GM18499 (cell line): ENCODE measurements at regions not wholly inside any gene's neighbourhood (a gene's known extent, or its start where the extent isn't known, plus 50 kb on each side); places are given as distances from the start of the nearest gene placed in this dataset.

Source experiments
- ATAC-seq: cut with Tn5 transposase; IDR thresholded peaks from one replicate; pipeline ENCODE4 v1.9.1; 2021; ENCODE audit warnings: moderate number of reproducible peaks; ENCODE audit not compliant: insufficient read depth, unreplicated experiment

DNA sequence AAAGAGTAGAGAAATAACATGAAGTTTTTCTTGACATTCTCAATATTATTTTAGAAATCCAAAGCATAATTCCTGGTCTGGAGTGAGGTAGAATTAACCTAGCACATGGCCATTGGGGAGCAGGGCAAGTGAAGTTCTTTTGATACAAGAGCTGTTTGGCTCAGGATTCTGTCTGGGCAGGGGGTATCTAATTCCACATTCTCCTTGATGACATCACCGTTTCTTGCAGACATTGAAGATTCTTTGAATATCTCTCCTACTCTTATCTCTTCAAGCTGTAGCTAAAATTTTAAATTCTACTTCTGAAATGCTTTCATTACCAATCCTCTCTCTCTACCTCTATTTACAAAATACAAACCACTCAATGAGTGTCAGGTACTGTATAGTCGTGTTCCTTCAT lies 138.2 kb upstream of the TENM4 start:
- ATAC-seq: no peak

DNA sequence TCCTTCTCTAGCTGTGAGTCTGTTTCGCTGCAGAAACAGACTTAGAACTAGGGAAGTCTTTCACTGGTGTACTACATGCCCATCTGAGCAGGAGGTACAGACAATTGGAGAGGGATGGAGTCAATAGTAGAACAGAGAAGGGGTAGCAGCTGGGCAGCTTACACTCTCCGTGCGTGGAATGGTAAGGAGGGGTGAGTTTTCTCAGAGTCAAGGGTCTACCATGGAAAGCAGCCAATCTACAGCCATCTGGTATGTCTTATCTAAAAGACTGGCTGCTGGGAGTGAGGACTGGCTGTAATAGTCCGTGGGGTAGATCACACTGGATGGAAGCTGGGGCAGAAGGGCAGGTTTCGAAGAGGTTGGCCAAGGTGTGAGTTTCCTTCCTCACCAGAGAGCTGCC lies 137.3 kb upstream of the TENM4 start:
- ATAC-seq: no peak

DNA sequence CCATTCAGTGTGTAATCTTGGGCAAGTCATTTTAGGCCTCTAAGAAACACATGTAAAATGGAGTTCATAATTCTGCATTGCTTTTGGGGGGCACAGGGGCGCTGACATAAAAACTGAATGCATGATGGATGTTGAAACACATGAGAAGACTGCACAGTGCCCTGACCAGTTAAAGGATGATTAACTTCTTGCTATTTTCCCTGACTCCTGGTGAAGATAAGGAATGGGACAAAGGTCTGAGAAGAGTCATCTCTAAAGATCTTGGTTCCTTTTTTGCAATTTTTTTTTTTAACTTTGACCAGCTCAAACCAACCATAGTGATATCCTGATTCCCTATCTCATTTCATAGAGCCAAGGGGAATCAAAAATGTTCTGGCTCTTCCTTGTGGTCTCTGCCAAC lies 134.9 kb upstream of the TENM4 start:
- ATAC-seq: no peak

DNA sequence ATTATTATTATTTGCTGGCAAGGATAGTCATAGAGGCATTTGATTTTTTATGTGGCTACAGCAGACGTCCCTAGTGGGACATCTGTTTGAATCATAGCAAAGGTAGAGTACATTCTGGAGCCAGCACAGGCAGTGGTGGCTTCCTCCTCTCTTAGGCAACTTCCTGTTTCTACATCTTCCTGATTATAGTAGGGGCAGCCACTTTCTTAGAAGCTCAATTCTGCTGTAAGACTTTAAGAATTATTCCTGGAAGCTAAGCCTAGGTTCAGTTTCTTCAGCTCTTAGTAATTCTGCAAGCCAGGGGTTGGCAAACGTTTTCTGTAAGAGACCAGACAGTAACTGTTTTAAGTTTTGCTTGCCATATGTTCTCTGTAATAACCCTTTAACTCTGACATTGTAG lies 129.3 kb upstream of the TENM4 start:
- ATAC-seq: no peak

DNA sequence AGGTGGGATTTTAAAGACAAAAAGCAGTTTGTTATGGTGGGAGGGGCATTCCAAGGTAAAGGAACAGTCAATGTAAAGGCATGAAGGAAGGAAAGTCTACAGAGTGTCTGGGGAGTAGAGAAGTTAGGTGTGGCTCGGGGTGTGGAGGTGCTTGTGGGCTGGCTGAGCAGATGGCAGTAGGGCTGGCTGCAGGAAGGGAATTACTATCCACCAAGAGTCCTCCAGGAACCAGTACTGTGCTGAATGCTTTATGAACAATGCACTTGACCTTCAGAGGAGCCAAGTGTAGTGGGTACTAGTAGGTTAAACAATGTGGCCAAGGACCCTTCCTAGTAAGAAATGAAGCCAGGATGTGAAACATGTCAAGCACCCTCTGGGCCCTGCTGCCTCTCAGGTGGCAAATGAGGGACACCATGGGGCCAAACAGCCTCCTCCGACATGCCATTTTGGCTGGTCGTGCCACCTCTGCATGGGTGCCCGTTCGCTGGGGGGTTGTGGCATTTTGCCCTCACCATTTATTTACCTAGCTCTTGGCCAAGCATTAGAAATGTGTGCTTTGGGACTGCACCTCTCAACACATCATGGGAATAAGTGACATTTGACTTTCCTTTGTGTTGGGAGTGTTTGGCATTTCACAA lies 123.6 kb upstream of the TENM4 start:
- ATAC-seq: no peak

DNA sequence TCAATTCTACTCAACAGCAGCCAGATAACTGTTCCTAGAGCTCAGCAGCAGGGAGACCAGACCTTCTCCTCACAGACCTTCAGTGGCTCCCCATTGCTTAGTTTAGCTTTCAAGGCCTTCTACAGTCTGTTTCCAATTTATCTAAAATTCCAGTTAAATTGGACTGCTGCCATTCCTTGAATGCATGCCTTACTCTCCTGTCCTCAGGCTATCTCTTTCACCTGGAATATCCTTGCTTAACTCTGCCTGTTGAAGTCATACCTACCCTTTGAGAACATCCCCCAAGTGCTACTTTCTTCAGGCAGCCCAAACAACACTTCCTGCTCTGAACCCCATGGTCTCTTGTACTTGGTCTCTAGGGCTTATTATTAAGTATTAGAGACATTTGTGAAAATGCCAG lies 120.7 kb upstream of the TENM4 start:
- ATAC-seq: no peak

DNA sequence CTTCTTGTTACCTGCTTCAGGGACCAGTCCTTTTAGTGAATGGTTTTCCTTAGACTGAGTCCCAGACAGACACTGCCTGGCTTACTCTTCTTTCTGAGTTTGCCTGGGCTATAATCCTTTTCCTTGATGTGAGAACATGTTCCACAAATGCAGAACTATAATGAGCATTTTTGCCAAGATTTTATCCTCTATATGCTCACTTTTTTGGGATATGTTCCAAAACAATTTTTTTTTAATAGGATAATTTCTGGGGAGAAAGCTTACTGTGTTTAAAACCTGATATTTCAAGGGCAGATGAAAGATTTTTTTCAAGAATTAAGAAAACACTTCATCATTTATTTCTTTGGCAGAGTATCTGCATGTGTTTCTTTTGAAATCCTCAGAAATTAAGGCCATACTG lies 110.0 kb upstream of the TENM4 start:
- ATAC-seq: no peak

DNA sequence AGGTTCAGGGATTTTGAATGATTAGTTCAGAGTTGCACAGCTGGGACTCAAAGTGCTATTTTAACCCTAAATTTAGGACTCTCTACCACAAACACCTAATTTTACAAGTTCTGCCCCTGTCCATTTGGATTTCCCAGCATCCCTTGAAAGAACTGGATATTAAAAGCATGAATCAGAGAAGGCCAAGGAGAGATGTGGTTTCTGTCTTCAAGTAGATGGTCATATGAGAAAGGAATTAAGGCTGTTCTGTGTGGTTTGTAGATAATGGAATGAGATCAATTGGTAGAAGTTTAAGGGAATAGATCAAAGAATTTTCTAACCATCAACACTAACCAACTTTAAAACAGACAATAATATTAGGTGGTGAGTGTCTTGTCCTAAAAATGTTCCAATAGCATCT lies 106.4 kb upstream of the TENM4 start:
- ATAC-seq: no peak

DNA sequence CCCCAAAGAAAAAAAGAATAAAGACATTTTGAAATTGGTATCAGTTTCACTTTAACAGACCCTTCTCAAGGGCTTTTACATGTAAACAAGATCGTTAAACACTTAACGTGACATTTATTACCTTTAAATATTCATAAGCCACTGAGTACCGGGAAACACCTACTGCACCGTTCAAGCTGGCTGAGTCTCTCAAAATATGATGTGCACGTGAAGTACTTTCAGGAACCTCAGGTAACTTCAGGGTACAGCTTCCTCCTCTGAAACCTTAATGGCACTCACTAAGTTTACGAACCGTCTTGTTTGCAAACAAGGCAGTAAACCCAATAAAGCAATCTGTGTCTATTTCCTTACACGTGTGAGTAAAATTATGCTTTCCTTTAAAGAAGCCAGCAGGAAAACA lies 105.5 kb upstream of the TENM4 start:
- ATAC-seq: no peak

DNA sequence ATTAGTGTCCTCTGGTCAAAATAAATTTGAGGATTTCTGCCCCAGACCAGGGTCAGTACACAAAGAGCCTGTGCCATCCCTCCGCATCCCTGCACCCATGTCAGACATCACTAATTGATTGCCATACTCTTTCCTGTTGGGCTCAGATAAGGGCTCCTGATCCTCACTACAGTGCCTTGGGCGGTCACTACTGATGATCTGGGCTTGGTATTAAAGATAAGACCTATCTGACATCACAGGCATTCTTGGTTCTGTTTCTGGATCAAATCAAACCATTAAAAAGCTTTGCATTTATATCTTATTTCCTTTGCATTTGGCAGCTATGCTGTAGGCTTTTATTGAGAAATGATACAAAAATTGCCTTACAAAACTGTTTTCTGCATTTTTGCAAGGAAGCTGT lies 103.5 kb upstream of the TENM4 start:
- no peak for ATAC-seq

DNA sequence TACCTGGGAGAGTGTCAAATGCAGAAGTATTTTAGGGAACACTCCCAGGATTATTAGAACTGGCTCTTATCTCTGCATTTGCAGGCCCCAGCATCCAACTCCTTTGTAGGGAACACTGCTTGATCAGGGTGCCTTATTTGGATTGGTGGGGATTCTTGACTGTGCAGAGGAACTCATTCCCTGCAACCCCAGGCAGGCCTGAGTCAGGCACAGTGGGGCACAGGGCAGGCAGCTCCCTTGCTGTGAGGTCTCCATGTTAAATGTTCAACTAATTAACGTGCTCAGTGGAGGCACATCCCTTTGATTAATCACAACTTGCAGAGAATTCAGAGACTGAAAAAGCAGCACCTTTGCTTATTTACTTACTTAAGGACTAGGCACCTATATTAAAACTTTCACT lies 102.3 kb upstream of the TENM4 start:
- no peak for ATAC-seq

DNA sequence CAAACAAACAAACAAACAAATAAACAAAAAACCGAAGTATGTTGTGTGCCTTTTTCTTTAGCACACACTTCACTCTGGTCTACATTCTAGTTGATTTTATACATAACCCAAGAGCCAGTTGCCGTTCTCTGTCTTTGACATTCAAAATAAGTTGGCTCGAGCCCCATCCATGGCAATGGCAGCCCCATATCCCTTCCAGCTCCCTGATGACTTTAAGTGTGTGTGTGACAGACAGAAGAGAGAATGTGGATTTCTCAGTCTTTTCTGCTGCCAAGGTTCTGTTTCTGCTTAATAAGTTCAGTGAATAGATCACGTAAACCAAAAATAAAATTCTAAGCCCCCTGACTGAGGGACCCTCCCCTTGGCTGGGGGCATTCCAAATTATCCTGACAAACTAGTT lies 100.6 kb upstream of the TENM4 start:
- no peak for ATAC-seq

DNA sequence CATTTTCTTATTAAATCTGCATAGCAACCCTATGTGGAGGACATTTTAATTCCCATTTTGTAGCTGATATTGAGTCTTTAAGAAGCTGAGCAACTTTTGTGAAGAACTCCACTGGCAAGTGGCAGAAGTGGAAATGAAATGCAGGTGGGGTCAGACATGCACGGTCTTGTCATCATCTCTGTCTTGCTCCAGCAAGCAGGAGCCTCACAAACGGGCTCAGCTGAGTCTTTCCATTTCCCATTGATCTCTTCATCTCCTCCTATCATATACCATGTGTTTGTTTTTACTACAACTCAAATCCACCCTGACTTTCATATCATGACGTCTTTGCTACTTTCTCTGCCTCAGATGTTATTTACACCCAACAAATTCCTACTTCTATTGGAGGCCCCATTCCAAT lies 97.9 kb upstream of the TENM4 start:
- ATAC-seq: no peak

DNA sequence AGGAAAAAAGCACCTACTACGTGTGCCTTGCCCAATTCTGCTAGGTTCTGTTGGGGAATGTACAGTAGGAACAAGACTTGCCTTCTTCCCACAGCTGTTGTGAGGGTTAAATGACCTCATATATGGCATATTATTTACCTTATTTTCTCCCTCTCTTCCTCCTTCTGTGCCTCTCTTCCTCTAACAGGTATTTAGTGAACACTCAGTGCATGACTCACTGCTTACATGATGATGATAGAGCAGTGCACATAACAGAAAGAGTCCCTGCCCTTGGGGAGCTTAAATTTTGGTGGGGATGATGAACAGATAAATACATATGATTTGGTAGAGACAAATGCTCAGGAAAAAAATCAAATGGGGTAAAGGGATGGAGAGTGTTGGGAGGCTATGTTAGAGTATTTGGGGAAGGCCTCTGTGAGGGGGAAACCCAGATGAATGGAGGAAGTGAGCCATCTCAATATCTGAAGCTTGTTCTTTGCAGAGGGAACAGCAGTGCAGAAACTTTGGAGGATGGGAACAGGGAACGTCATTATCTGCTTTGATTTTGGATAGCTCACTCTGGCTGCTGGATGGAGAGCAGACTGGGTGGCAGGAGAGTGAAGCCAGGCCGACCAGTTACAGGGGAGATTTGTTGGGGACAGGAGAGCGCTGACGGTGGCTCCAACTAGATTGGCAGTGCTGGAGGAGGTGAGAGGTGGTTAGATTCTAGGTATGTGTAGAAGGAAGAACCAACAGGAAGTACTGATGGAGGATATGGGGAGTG lies 95.5 kb upstream of the TENM4 start:
- ATAC-seq: no peak

DNA sequence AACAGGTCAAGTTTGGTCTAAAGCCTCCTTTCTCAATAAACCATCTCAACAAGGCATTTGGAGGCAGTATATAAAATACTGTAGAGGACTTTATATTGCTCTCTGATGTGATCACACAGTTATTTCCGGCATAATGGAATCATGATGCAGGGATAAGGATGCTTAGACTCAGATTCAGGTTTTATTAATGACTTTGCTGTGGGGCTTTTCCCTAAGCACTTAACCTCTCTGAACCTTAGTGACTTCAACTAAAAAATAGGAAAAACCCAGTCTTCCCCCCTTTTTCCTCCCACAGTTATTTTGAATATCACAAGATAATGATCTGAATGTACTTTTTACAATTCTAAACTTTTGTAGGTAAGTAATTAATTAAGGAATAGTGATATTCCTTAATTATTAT lies 94.8 kb upstream of the TENM4 start:
- no peak for ATAC-seq

DNA sequence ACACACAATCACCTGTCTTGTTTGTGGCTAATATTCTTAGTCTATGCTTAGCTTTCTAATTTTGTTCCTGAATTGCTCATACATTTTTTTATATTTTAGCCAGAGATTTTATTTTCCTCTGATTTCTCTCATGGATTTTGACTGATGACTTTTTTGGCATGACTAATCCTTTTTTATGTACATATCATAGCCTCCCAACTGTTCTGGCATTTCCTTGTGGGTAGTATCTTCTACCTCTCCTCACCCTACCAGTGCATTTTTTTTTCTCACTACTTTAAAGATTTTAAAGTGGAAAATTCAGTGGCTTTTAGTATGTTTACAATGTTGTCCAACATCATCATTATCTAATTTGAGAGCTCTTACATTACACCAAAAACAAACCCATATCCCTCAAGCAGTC lies 84.4 kb upstream of the TENM4 start:
- no peak for ATAC-seq

DNA sequence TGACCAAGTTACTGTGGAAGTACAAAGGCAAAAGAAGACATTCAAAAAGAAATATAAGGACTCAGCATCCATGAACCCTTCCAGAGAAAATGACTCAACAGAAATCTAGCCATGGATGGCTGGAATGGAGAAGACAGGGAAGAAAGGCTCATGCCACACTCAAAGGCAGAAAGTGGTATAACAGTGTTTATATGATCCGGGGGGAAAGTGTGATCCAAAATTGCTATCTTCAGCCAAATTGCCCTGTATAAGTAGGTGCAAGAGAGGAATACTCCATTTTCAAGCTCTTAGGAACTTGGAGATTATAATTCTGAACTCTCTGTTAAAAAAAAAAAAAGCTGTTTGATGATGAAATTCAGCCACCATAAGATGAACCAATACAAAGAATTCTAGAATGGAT lies 81.8 kb upstream of the TENM4 start:
- no peak for ATAC-seq

DNA sequence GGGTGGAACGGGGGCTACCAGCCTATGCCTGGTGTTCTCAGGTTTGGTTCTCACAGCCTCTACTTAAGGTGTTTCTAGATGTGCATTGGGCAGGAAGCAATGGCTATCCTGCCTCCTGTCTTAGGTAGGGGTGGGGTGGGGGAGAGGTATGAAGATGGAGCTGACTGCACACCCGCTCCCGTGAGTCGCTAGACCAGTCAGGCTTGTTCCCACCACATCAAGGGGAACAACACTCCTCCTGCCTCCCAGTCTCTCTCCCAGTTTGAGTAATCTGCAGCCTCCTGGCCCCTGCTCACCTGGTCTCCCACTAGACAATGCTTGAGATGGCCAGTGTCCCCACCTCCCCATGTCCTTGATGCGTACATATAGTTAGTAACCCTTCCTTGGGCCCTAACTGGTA lies 79.3 kb upstream of the TENM4 start:
- no peak for ATAC-seq

DNA sequence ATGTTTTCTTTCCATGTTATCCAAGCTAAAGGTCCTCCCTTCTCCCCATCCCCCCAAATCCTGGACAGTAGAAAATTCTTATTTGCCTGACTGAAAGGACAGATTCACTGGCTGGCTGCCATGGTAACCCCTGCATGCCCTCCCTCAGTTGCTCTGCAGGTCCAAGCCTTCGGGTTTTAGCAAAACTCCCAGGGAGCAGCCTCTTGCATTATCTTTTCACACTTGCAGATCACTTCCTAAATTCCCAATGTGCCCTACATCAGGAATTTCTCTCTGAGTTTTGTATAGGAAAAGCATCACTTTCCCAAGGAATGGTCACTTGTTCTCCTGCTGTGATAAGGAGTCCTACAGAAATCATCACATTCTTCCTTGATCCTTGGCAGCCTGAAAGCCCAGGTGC lies 75.0 kb upstream of the TENM4 start:
- ATAC-seq: no peak

DNA sequence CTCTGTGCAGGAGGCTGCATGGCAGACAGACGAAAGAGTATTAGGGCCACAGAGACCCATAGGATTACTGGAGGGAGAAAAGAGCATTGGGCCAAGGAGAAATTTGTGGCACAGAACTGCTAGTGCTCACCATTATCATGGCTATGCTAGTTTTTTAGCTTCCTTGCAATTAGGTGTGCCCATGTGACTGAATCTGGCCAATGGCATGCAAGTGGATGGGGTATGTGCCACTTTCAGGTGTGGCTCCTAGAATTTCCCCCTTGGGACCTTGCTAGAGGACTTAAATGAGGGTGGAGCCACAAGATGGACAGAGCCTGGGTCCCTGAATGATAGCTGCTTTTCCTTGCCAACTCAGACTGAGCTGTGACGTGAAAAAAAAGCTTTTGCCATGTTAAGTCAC lies 73.9 kb upstream of the TENM4 start:
- no peak for ATAC-seq

DNA sequence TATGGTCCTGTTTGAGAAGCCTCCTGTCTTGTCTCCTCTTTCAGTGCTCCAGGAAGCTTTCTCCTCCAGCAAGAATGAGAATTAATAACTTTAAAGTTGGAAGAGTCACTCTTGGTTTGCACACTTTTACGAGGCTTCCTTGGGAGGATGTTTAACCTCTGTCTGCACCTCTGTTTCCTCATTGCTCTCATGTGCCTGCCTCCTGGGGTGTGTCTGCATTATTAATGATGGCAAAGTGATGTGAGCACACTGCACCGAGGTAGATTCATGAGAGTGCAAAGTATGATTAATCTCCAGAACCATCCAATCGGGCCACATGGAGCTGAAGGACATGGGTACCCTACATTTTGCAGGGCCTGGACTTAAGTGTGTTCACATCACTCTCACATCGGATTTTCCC lies 73.5 kb upstream of the TENM4 start:
- ATAC-seq: no peak

DNA sequence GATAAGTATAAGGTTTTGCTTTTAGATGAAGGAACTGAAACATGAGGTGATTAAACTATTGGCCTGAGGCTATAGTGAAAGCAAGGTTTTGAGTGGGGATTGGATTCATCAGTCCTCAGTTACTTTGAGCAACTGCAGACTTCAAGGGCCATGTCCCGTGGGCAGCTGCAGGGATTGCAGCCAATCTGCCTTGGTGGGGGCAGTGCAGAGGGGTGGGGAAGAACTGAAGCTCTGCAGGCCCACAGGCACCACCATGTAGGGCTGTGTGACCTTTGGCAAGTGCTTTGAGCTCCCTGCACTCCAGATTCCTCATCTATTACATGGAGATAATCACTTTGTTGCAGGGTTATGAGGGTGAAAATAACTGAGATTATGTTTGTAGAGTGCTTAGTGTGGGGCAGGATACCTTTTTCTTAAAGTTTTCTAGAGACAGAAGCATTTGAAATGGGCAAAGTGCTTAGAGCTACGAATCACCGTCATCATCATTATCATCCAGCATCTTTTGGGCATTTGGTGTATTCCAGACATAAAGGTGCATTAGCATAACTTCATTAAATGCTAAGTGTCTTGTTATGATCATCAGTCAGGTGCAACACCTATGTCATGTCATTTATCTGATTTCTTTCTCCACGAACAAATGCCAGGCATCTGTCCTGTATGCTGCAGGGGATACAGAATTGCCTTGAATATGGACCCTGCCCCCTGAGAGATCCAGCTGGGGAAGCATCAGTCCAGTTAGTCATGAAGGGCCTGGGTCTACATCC lies 72.1 kb upstream of the TENM4 start:
- ATAC-seq: no peak
